SK-N-SH (cell line): ENCODE measurements at regions not wholly inside any gene's neighbourhood (a gene's known extent, or its start where the extent isn't known, plus 50 kb on each side); places are given as distances from the start of the nearest gene placed in this dataset.

ENCODE experiments used
- CTCF ChIA-PET: fragments of 300-600, 350-600 bp; formaldehyde crosslinking; extraction: SDS; loops from one replicate; lab custom pipeline; 2021; lab: Yijun Ruan, JAX
- POLR2A ChIA-PET: fragments of 350-600 bp; sonication (Branson Sonifier 250); formaldehyde crosslinking; extraction: SDS; loops from one replicate; lab custom pipeline; 2020; ENCODE audit warnings: antibody characterized with exemption, inconsistent platforms; lab: Yijun Ruan, JAX
- DNase-seq: peaks from one replicate; pipeline ENCODE4 v3.0.0; 2012
- H2AFZ ChIP-seq: fragments of 200-600 bp; sonication (generic); 2 replicates; pipeline ENCODE4 v1.8.1; 2016; ENCODE audit warnings: antibody characterized with exemption, mild to moderate bottlenecking, low read depth
- H3F3A ChIP-seq: fragments of 200-600 bp; sonication (generic); replicated peaks from 2 replicates; pipeline ENCODE3; 2016; ENCODE audit warnings: antibody characterized with exemption, mild to moderate bottlenecking; ENCODE audit not compliant: insufficient read depth
- H3K27ac ChIP-seq, 2 experiments: fragments of 200-500 bp in 1 of 2; fragments of 200-600 bp in 1 of 2; sonication (Bioruptor generic) in 1 of 2; sonication (generic), shearing (Covaris generic) in 1 of 2; 2 replicates each; pipeline versions ENCODE4 v1.5.1 to v1.6.1; 2014 to 2016; ENCODE audit warnings: low read depth in 2 of 2, inconsistent platforms in 1 of 2, low read length in 1 of 2, mild to moderate bottlenecking in 1 of 2, mixed read lengths in 1 of 2
- H3K27me3 ChIP-seq: fragments of 200-600 bp; sonication (generic), shearing (Covaris generic); 2 replicates; pipeline ENCODE4 v1.6.1; 2016; ENCODE audit warnings: mixed run types; ENCODE audit not compliant: insufficient read depth
- H3K36me3 ChIP-seq, 2 experiments: fragments of 200-500 bp in 1 of 2; fragments of 200-600 bp in 1 of 2; sonication (Bioruptor generic) in 1 of 2; sonication (generic) in 1 of 2; replicated peaks in 1 of 2; 2 replicates each; pipeline versions ENCODE3 to v1.5.1; 2014 to 2016; ENCODE audit warnings: low read length in 1 of 2, mild to moderate bottlenecking in 1 of 2; ENCODE audit not compliant: insufficient read depth in 2 of 2, control insufficient read depth in 1 of 2
- H3K4me1 ChIP-seq, 2 experiments: fragments of 200-500 bp in 1 of 2; fragments of 200-600 bp in 1 of 2; sonication (Bioruptor generic) in 1 of 2; sonication (generic), shearing (Covaris generic) in 1 of 2; 2 replicates each; pipeline versions ENCODE4 v1.5.1 to v1.6.1; 2014 to 2016; ENCODE audit warnings: low read depth in 1 of 2, low read length in 1 of 2, mixed run types in 1 of 2; ENCODE audit not compliant: insufficient read depth in 2 of 2, control insufficient read depth in 1 of 2
- H3K4me2 ChIP-seq: fragments of 200-600 bp; sonication (generic), shearing (Covaris generic); 2 replicates; pipeline ENCODE4 v1.6.1; 2017; ENCODE audit warnings: mixed run types
- H3K4me3 ChIP-seq, 2 experiments: fragments of 200-500 bp in 1 of 2; fragments of 200-600 bp in 1 of 2; sonication (Bioruptor generic) in 1 of 2; sonication (generic), shearing (Covaris generic) in 1 of 2; 2 replicates each; pipeline versions ENCODE4 v1.5.1 to v1.8.1; 2014 to 2016; ENCODE audit warnings: low read depth in 2 of 2, inconsistent platforms in 1 of 2, low read length in 1 of 2, mild to moderate bottlenecking in 1 of 2, mixed read lengths in 1 of 2, moderate library complexity in 1 of 2
- H3K79me2 ChIP-seq: fragments of 200-600 bp; sonication (generic); 2 replicates; pipeline ENCODE4 v1.8.1; 2017; ENCODE audit warnings: mild to moderate bottlenecking; ENCODE audit not compliant: insufficient read depth
- H3K9ac ChIP-seq: fragments of 200-600 bp; sonication (generic); 2 replicates; pipeline ENCODE4 v1.6.1; 2017; ENCODE audit warnings: mixed run types
- H3K9me2 ChIP-seq: fragments of 200-600 bp; sonication (generic); 2 replicates; pipeline ENCODE4 v1.6.1; 2017; ENCODE audit warnings: mixed run types
- H3K9me3 ChIP-seq: fragments of 200-600 bp; sonication (generic); 2 replicates; pipeline ENCODE4 v1.6.1; 2017; ENCODE audit warnings: mixed run types, mild to moderate bottlenecking, moderate library complexity
- H4K20me1 ChIP-seq: fragments of 200-600 bp; sonication (generic); 2 replicates; pipeline ENCODE4 v1.6.1; 2017; ENCODE audit warnings: mild to moderate bottlenecking, mixed run types; ENCODE audit not compliant: insufficient read depth
- CHD2 ChIP-seq: fragments of 150-350 bp; IDR thresholded peaks from 2 replicates; pipeline ENCODE4 v1.6.1; 2018; ENCODE audit warnings: low read length; ENCODE audit not compliant: partially characterized antibody
- CTCF ChIP-seq: fragments of 200-600 bp; sonication (generic); IDR thresholded peaks from 2 replicates; pipeline ENCODE4 v1.6.1; 2017; ENCODE audit warnings: antibody characterized with exemption, mild to moderate bottlenecking, moderate library complexity
- EP300 ChIP-seq, 2 experiments: IDR thresholded peaks; 2 replicates each; pipeline versions ENCODE4 v1.4.0 to v1.6.1; 2012; ENCODE audit warnings: borderline replicate concordance in 1 of 2, low read depth in 1 of 2, low read length in 1 of 2
- EZH2phosphoT487 ChIP-seq: fragments of 200-600 bp; sonication (generic); IDR thresholded peaks from 2 replicates; pipeline ENCODE4 v1.6.1; 2017; ENCODE audit warnings: low read depth, mixed run types, mild to moderate bottlenecking, antibody characterized with exemption, moderate library complexity, borderline replicate concordance
- FOSL2 ChIP-seq: IDR thresholded peaks from 2 replicates; pipeline ENCODE4 v1.4.0; 2012; ENCODE audit warnings: low read depth, mild to moderate bottlenecking, moderate library complexity, borderline replicate concordance
- FOXM1 ChIP-seq: IDR thresholded peaks from 2 replicates; pipeline ENCODE4 v1.4.0; 2012; ENCODE audit warnings: low read depth, mild to moderate bottlenecking
- GABPA ChIP-seq: IDR thresholded peaks from 2 replicates; pipeline ENCODE4 v1.4.0; 2012; ENCODE audit warnings: low read depth, mild to moderate bottlenecking
- GATA2 ChIP-seq: sonication (generic); formaldehyde crosslinking; IDR thresholded peaks from 2 replicates; pipeline ENCODE4 v1.5.0; 2020; ENCODE audit warnings: mild to moderate bottlenecking, missing genetic modification reagents
- MEF2A ChIP-seq: IDR thresholded peaks from 2 replicates; pipeline ENCODE4 v1.4.0; 2012; ENCODE audit warnings: low read depth, borderline replicate concordance
- MXI1 ChIP-seq: IDR thresholded peaks from 2 replicates; pipeline ENCODE4 v1.6.1; 2012; ENCODE audit warnings: mild to moderate bottlenecking, low read depth, low read length, improper control_type of control experiment
- NRF1 ChIP-seq: IDR thresholded peaks from 2 replicates; pipeline ENCODE4 v1.6.1; 2012; ENCODE audit warnings: low read depth, mild to moderate bottlenecking, low read length
- RAD21 ChIP-seq: IDR thresholded peaks from 2 replicates; pipeline ENCODE4 v1.6.1; 2012; ENCODE audit warnings: mild to moderate bottlenecking, low read length
- RFX5 ChIP-seq: IDR thresholded peaks from 2 replicates; pipeline ENCODE4 v1.6.1; 2012; ENCODE audit warnings: mild to moderate bottlenecking, improper control_type of control experiment, low read length
- RXRA ChIP-seq: IDR thresholded peaks from 2 replicates; pipeline ENCODE4 v1.4.0; 2012; ENCODE audit warnings: low read depth, mild to moderate bottlenecking, borderline replicate concordance
- SMC3 ChIP-seq: IDR thresholded peaks from 2 replicates; pipeline ENCODE4 v1.6.1; 2012; ENCODE audit warnings: low read depth, low read length, improper control_type of control experiment
- TCF12 ChIP-seq: IDR thresholded peaks from 2 replicates; pipeline ENCODE4 v1.4.0; 2012
- TEAD4 ChIP-seq: IDR thresholded peaks from 2 replicates; pipeline ENCODE4 v1.4.0; 2012; ENCODE audit warnings: mild to moderate bottlenecking, borderline replicate concordance; ENCODE audit not compliant: insufficient read depth
- YY1 ChIP-seq: IDR thresholded peaks from 2 replicates; pipeline ENCODE4 v1.4.0; 2012; ENCODE audit warnings: low read depth, mild to moderate bottlenecking
- WGBS: methylation state at CpG from one replicate; pipeline ENCODE4 v1.1.6; 2017; ENCODE audit warnings: low lambda C conversion rate; 5-methylcytosine and 5-hydroxymethylcytosine counted together
- TF ChIP-seq, protein P1 (sequence below): IDR thresholded peaks from 2 replicates; pipeline ENCODE4 v1.4.0; 2012; ENCODE audit warnings: low read depth
- TF ChIP-seq, protein P2 (sequence below): IDR thresholded peaks from 2 replicates; pipeline ENCODE4 v1.6.1; 2012; ENCODE audit warnings: mild to moderate bottlenecking, low read depth, low read length, moderate library complexity

- TF ChIP-seq FOXM1 (no peak), CTCF (peak; percentile 90), GATA2 (no peak), TCF12 (no peak), EZH2phosphoT487 (no peak), YY1 (no peak), MXI1 (no peak), GABPA (no peak)
These were observed 227.6 kb upstream of the NPSR1 start (continued) for GRCh38 chr7:34430456-34430855.

GRCh38 chr7:34438436-34438835 is 219.6 kb upstream of the NPSR1 start:
- H3K27me3 ChIP-seq, result peaks cover 10% of the 10 kb centered on the region; the same call in 1 of the 2 replicates
- ChIA-PET CTCF (no interaction called here), POLR2A (no interaction called here)
- H3K79me2 ChIP-seq, result no peaks in the 10 kb centered on the region
- no peaks in the 10 kb centered on the region for H3K36me3 ChIP-seq
- H3K4me2 ChIP-seq, result peak overlapping the region; percentile 35
- H3K4me3 ChIP-seq, result peak overlapping the region in 1 of 2 experiments; percentile 8; a peak in 1 of 4 replicates
- H3K9me2 ChIP-seq, result no peaks in the 10 kb centered on the region
- peak overlapping the region; percentile 26; the same call in 1 of the 2 replicates for H2AFZ ChIP-seq
- no peak overlapping the region for H3K27ac ChIP-seq
- H3F3A ChIP-seq, result no peaks in the 10 kb centered on the region
- WGBS, result 3% methylated on average over 3 of the region's 3 CpGs
- DNase-seq, result no peak
- no peaks in the 10 kb centered on the region for H3K4me1 ChIP-seq
- no peaks in the 10 kb centered on the region for H3K9me3 ChIP-seq
- TF ChIP-seq MXI1 (no peak), EP300 (IDR thresholded peaks at IDR 0.05; ENCODE audit: borderline replicate concordance in 1 of 2, low read depth in 1 of 2, low read length in 1 of 2) (no peak), MEF2A (no peak), SMC3 (no peak), TCF12 (no peak), YY1 (no peak), CHD2 (no peak), RAD21 (no peak), NRF1 (no peak), FOXM1 (no peak), RFX5 (no peak), FOSL2 (no peak), RXRA (no peak), TEAD4 (no peak)
- TF ChIP-seq, protein P1, sequence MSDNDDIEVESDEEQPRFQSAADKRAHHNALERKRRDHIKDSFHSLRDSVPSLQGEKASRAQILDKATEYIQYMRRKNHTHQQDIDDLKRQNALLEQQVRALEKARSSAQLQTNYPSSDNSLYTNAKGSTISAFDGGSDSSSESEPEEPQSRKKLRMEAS, result no peak
- TF ChIP-seq, protein P2, sequence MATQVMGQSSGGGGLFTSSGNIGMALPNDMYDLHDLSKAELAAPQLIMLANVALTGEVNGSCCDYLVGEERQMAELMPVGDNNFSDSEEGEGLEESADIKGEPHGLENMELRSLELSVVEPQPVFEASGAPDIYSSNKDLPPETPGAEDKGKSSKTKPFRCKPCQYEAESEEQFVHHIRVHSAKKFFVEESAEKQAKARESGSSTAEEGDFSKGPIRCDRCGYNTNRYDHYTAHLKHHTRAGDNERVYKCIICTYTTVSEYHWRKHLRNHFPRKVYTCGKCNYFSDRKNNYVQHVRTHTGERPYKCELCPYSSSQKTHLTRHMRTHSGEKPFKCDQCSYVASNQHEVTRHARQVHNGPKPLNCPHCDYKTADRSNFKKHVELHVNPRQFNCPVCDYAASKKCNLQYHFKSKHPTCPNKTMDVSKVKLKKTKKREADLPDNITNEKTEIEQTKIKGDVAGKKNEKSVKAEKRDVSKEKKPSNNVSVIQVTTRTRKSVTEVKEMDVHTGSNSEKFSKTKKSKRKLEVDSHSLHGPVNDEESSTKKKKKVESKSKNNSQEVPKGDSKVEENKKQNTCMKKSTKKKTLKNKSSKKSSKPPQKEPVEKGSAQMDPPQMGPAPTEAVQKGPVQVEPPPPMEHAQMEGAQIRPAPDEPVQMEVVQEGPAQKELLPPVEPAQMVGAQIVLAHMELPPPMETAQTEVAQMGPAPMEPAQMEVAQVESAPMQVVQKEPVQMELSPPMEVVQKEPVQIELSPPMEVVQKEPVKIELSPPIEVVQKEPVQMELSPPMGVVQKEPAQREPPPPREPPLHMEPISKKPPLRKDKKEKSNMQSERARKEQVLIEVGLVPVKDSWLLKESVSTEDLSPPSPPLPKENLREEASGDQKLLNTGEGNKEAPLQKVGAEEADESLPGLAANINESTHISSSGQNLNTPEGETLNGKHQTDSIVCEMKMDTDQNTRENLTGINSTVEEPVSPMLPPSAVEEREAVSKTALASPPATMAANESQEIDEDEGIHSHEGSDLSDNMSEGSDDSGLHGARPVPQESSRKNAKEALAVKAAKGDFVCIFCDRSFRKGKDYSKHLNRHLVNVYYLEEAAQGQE, result no peak
- TF ChIP-seq, all 33 proteins: peak for 0
- Histone ChIP-seq H3K9ac (no peak overlapping the region), H4K20me1 (no peaks in the 10 kb centered on the region)
